IPS DF 6.9 (cell line): ENCODE measurements at regions not wholly inside any gene's neighbourhood (a gene's known extent, or its start where the extent isn't known, plus 50 kb on each side); places are given as distances from the start of the nearest gene placed in this dataset.

Experiments used
- DNase-seq: peaks from one replicate; pipeline ENCODE4 v3.0.0-alpha.2; 2013; ENCODE audit warnings: low read depth, low spot score
- H3K27ac ChIP-seq: one replicate; pipeline ENCODE4 v1.5.1; 2013; ENCODE audit warnings: low read length, control low read depth
- H3K27me3 ChIP-seq: 2 replicates; pipeline ENCODE4 v1.6.1; 2013; ENCODE audit warnings: mild to moderate bottlenecking, low read length; ENCODE audit not compliant: control insufficient read depth, insufficient read depth
- H3K36me3 ChIP-seq: 2 replicates; pipeline ENCODE4 v1.6.1; 2013; ENCODE audit warnings: low read length; ENCODE audit not compliant: control insufficient read depth, insufficient read depth
- H3K4me1 ChIP-seq: 2 replicates; pipeline ENCODE4 v1.6.1; 2013; ENCODE audit warnings: low read length; ENCODE audit not compliant: control insufficient read depth, insufficient read depth
- H3K4me3 ChIP-seq: 2 replicates; pipeline ENCODE4 v1.5.1; 2013; ENCODE audit warnings: mild to moderate bottlenecking, low read length
- H3K9me3 ChIP-seq: 2 replicates; pipeline ENCODE4 v1.6.1; 2013; ENCODE audit warnings: low read length, inconsistent platforms; ENCODE audit not compliant: control insufficient read depth, insufficient read depth
- WGBS: extraction: QIAGEN DNeasy Blood & Tissue Kit; methylation state at CpG from one replicate; pipeline ENCODE4 v1.1.7; 2013; ENCODE audit warnings: mixed read lengths, missing lambda C conversion rate; ENCODE audit not compliant: insufficient read length, insufficient coverage; 5-methylcytosine and 5-hydroxymethylcytosine counted together

- Histone ChIP-seq H3K27me3 (no peaks in the 10 kb centered on the region), H3K9me3 (no peaks in the 10 kb centered on the region), H3K4me1 (no peaks in the 10 kb centered on the region), H3K27ac (no peak overlapping the region), H3K4me3 (no peak overlapping the region), H3K36me3 (no peaks in the 10 kb centered on the region)
- DNase-seq: no peak
- no CpG with 5 or more reads among the region's 3 CpGs for WGBS
These were observed 64.0 kb downstream of the BMP2 start for GRCh38 chr20:6831461-6831860.

GRCh38 chr20:6832811-6833210 lies 65.3 kb downstream of the BMP2 start:
- no peaks in the 10 kb centered on the region for H3K27me3 ChIP-seq
- no peaks in the 10 kb centered on the region for H3K9me3 ChIP-seq
- H3K36me3 ChIP-seq: no peaks in the 10 kb centered on the region
- no peak for DNase-seq
- no CpG with 5 or more reads among the region's 10 CpGs for WGBS
- H3K4me1 ChIP-seq: no peaks in the 10 kb centered on the region
- H3K4me3 ChIP-seq: no peak overlapping the region
- no peak overlapping the region for H3K27ac ChIP-seq

GRCh38 chr20:6835609-6836008 lies 68.1 kb downstream of the BMP2 start:
- Histone ChIP-seq H3K27ac (no peak overlapping the region), H3K4me3 (no peak overlapping the region), H3K9me3 (no peaks in the 10 kb centered on the region), H3K36me3 (no peaks in the 10 kb centered on the region), H3K27me3 (no peaks in the 10 kb centered on the region), H3K4me1 (no peaks in the 10 kb centered on the region)
- WGBS: no CpG with 5 or more reads among the region's 3 CpGs
- no peak for DNase-seq

GRCh38 chr20:6836821-6837374 lies 69.4 kb downstream of the BMP2 start:
- Histone ChIP-seq H3K27me3 (no peaks in the 10 kb centered on the region), H3K9me3 (no peaks in the 10 kb centered on the region), H3K27ac (no peak overlapping the region), H3K36me3 (no peaks in the 10 kb centered on the region), H3K4me3 (no peak overlapping the region), H3K4me1 (no peaks in the 10 kb centered on the region)
- 100% methylated on average over 1 of the region's 7 CpGs for WGBS
- no peak for DNase-seq

- Histone ChIP-seq H3K4me1 (no peaks in the 10 kb centered on the region), H3K27me3 (no peaks in the 10 kb centered on the region), H3K27ac (no peak overlapping the region), H3K9me3 (no peaks in the 10 kb centered on the region), H3K4me3 (no peak overlapping the region), H3K36me3 (no peaks in the 10 kb centered on the region)
- no peak for DNase-seq
- WGBS: 100% methylated on average over 1 of the region's 2 CpGs
These were observed 70.2 kb downstream of the BMP2 start for GRCh38 chr20:6837730-6838129.

GRCh38 chr20:6838181-6838826 lies 70.8 kb downstream of the BMP2 start:
- H3K9me3 ChIP-seq: no peaks in the 10 kb centered on the region
- no peak overlapping the region for H3K27ac ChIP-seq
- H3K4me3 ChIP-seq: no peak overlapping the region
- no peaks in the 10 kb centered on the region for H3K27me3 ChIP-seq
- no peaks in the 10 kb centered on the region for H3K36me3 ChIP-seq
- WGBS: no CpG with 5 or more reads among the region's 11 CpGs
- no peaks in the 10 kb centered on the region for H3K4me1 ChIP-seq
- DNase-seq: no peak

GRCh38 chr20:6841128-6841527 lies 73.6 kb downstream of the BMP2 start:
- no peak overlapping the region for H3K27ac ChIP-seq
- H3K27me3 ChIP-seq: no peaks in the 10 kb centered on the region
- H3K9me3 ChIP-seq: no peaks in the 10 kb centered on the region
- no CpG with 5 or more reads among the region's 2 CpGs for WGBS
- DNase-seq: no peak
- no peak overlapping the region for H3K4me3 ChIP-seq
- H3K4me1 ChIP-seq: peaks cover 2% of the 10 kb centered on the region; the same call in 1 of the 2 replicates
- H3K36me3 ChIP-seq: no peaks in the 10 kb centered on the region

- H3K4me3 ChIP-seq: no peak overlapping the region
- no peak for DNase-seq
- no peaks in the 10 kb centered on the region for H3K9me3 ChIP-seq
- H3K27me3 ChIP-seq: no peaks in the 10 kb centered on the region
- H3K36me3 ChIP-seq: no peaks in the 10 kb centered on the region
- H3K27ac ChIP-seq: no peak overlapping the region
- H3K4me1 ChIP-seq: peaks cover 2% of the 10 kb centered on the region; the same call in 1 of the 2 replicates
These were observed 77.7 kb downstream of the BMP2 start for GRCh38 chr20:6845141-6845540.

GRCh38 chr20:6848041-6848440 lies 80.6 kb downstream of the BMP2 start:
- H3K9me3 ChIP-seq: no peaks in the 10 kb centered on the region
- no peaks in the 10 kb centered on the region for H3K27me3 ChIP-seq
- no peaks in the 10 kb centered on the region for H3K36me3 ChIP-seq
- H3K4me1 ChIP-seq: peaks cover 2% of the 10 kb centered on the region; the same call in 1 of the 2 replicates
- no peak overlapping the region for H3K4me3 ChIP-seq
- H3K27ac ChIP-seq: no peak overlapping the region
- no CpG with 5 or more reads among the region's 3 CpGs for WGBS
- no peak for DNase-seq

GRCh38 chr20:6848992-6849391 lies 81.5 kb downstream of the BMP2 start:
- Histone ChIP-seq H3K36me3 (no peaks in the 10 kb centered on the region), H3K27me3 (no peaks in the 10 kb centered on the region), H3K9me3 (no peaks in the 10 kb centered on the region), H3K4me3 (no peak overlapping the region), H3K4me1 (peaks cover 2% of the 10 kb centered on the region; the same call in 1 of the 2 replicates), H3K27ac (no peak overlapping the region)
- WGBS: no CpG with 5 or more reads among the region's 2 CpGs
- DNase-seq: no peak

GRCh38 chr20:6851136-6851535 lies 83.7 kb downstream of the BMP2 start:
- WGBS: 100% methylated on average over 1 of the region's 4 CpGs
- H3K4me1 ChIP-seq: no peaks in the 10 kb centered on the region
- H3K9me3 ChIP-seq: no peaks in the 10 kb centered on the region
- no peak for DNase-seq
- no peak overlapping the region for H3K4me3 ChIP-seq
- no peaks in the 10 kb centered on the region for H3K27me3 ChIP-seq
- H3K36me3 ChIP-seq: no peaks in the 10 kb centered on the region
- no peak overlapping the region for H3K27ac ChIP-seq
